LNCaP clone FGC (cell line): ENCODE measurements at regions not wholly inside any gene's neighbourhood (a gene's known extent, or its start where the extent isn't known, plus 50 kb on each side); places are given as distances from the start of the nearest gene placed in this dataset.
A peak's percentile ranks its signal among the peaks of the same experiment; 100 is the strongest.

ENCODE experiments used
- DNase-seq: peaks from one replicate; pipeline ENCODE4 v3.0.0-alpha.2; 2011; ENCODE audit warnings: low read depth
- H3K4me3 ChIP-seq: 2 replicates; pipeline ENCODE4 v1.5.1; 2011; ENCODE audit warnings: mild to moderate bottlenecking, low read depth, low read length, control low read depth
- CTCF ChIP-seq: IDR thresholded peaks from 2 replicates; pipeline ENCODE4 v1.5.1; 2012; ENCODE audit warnings: mild to moderate bottlenecking; ENCODE audit not compliant: control insufficient read depth, insufficient read depth; ENCODE audit errors: extremely low read depth

- peak; percentile 98 for TF ChIP-seq CTCF
- DNase-seq: peak; percentile 69
- no peak overlapping the region for H3K4me3 ChIP-seq
These were observed 344.3 kb upstream of the KLF3 start for GRCh38 chr4:38319456-38320342.

- no peak for DNase-seq
- H3K4me3 ChIP-seq: no peak overlapping the region
- TF ChIP-seq CTCF: no peak
These were observed 343.7 kb upstream of the KLF3 start for GRCh38 chr4:38320343-38320695.

- DNase-seq: no peak
- no peak for TF ChIP-seq CTCF
- H3K4me3 ChIP-seq: no peak overlapping the region
These were observed 343.2 kb upstream of the KLF3 start for GRCh38 chr4:38320833-38321232.

- H3K4me3 ChIP-seq: no peak overlapping the region
- no peak for TF ChIP-seq CTCF
- DNase-seq: no peak
These were observed 341.3 kb upstream of the KLF3 start for GRCh38 chr4:38322714-38323113.

- no peak overlapping the region for H3K4me3 ChIP-seq
- no peak for TF ChIP-seq CTCF
- no peak for DNase-seq
These were observed 340.8 kb upstream of the KLF3 start for GRCh38 chr4:38323141-38323641.

- H3K4me3 ChIP-seq: no peak overlapping the region
- DNase-seq: no peak
- TF ChIP-seq CTCF: no peak
These were observed 339.0 kb upstream of the KLF3 start for GRCh38 chr4:38324861-38325628.
